ENCODE measurements at regions not wholly inside any gene's neighbourhood (a gene's known extent, or its start where the extent isn't known, plus 50 kb on each side); places are given as distances from the start of the nearest gene placed in this dataset.

DNA sequence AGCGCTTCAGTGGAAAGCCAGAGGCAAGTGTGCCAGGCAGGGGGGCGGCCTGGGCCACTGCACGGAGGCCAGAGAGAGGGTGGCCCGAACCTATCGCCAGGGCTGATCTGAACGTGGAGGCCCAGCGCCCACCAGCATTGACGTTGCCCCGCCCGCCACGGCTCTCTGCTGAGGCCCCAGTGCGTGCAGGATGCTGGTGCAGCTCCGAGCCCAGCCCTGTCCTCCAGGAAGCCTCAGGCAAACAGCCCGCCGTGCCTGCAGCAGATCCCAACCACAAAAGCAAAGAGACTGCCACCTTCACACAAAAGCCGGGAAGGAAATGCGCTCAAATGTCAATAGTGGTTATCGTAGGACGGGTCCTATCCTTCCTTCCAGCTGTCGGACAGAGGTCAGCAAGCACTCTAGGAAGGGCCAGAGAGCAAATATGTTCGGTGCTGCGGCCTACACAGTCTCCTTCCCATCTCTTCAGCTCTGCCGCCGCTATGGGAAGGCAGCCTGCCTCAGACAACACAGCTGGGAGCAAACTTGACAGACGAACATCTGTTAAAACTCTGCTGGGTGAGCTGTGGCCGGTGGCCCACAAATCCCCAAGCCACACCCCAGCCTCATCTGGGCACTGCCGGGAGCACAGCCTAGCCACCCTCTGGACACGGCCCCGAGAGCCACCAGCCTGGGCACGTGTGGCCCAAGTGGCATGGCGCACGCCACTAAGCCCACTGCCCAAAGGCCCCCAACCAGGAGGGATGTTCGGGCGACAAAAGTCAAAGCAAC, 146.2 kb downstream of the CRYBB2 start:
- H3K27ac ChIP-seq (ENCODE audit: low read depth) = no peak overlapping the region
- 65% methylated on average over 34 of the region's 34 CpGs for WGBS
- no peak overlapping the region for H3K4me3 ChIP-seq (ENCODE audit: low read depth, low read length)
- DNase-seq (ENCODE audit: extremely low spot score) = no peak
- H3K4me1 ChIP-seq (ENCODE audit: insufficient read depth) = no peaks in the 10 kb centered on the region
- no peaks in the 10 kb centered on the region for H3K36me3 ChIP-seq (ENCODE audit: insufficient read depth)

DNA sequence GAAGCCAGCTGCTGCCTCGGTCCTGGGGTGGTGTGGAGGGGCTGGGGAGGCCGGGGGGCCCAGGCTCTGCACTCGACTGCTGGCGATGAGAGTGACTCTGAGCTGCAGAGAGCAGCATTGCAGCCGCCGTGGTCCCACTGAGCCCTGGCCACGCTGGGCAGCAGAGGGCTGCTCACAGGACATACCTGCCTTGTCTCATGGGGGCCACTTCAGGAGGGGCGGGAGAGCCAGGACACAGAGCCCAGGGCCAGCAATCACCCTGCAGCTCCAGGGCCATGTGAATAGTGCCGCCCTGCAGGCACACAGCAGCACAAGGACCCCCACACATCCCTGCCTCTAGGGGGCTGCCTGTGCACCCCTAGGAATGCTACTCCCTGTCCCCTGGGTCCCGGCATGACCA, 147.0 kb downstream of the CRYBB2 start:
- WGBS = 83% methylated on average over 10 of the region's 10 CpGs
- Histone ChIP-seq H3K27ac (ENCODE audit: low read depth) (no peak overlapping the region), H3K4me1 (ENCODE audit: insufficient read depth) (no peaks in the 10 kb centered on the region), H3K36me3 (ENCODE audit: insufficient read depth) (no peaks in the 10 kb centered on the region), H3K4me3 (ENCODE audit: low read depth, low read length) (no peak overlapping the region)
- no peak for DNase-seq (ENCODE audit: extremely low spot score)

DNA sequence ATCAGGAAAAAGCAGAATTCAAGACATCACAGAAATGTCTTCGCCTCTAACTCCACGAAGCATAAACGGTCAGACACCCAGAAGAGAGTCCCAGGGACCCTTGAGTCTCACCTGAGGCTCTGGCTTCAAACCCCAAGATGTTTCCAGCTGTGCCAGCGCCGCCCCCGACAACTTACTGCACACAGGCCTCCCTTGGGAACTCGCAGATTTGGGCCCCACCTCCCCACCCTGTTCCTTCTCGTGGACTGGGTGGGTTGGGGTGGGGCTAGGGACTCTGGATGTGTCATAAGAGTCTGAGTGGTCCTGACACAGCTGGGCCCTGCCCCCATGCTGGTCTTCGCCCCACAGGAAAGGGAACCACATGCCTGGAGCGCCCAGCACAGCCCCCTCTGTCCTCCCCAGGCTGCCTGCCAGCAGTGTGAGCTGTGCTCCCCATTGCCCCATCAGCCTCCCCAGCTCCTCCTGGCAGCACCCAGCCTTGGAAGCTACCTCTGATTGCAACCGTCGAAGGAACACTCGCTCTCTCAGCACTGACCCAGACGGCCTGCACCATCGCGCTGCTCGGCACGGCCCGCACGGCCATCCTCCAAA, 147.5 kb downstream of the CRYBB2 start:
- no peaks in the 10 kb centered on the region for H3K4me1 ChIP-seq (ENCODE audit: insufficient read depth)

DNA sequence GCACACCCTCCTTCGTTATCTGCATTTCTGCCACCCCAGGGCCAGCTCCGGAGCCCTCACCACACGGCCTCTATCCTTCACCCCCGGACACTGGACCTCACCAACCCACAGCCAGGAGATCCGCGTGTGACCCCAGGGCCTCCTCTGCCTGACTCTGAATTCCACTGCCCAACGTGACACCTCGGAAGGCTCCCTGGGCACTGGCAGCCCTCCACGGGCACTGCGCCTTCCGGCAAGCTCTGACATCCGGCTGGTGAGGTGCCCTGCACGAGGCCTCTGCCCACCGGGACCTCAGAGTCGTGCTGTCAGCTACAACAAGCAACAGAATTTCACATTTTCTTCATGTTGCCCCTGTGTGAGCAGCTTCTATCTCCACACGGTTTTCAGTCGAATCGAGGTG, 148.3 kb downstream of the CRYBB2 start:
- Histone ChIP-seq H3K4me3 (ENCODE audit: low read depth, low read length) (no peak overlapping the region), H3K4me1 (ENCODE audit: insufficient read depth) (no peaks in the 10 kb centered on the region), H3K27ac (ENCODE audit: low read depth) (no peak overlapping the region), H3K36me3 (ENCODE audit: insufficient read depth) (no peaks in the 10 kb centered on the region)
- WGBS = 93% methylated on average over 18 of the region's 18 CpGs
- DNase-seq (ENCODE audit: extremely low spot score) = no peak

More for the DNA sequence above, 147.5 kb downstream of the CRYBB2 start:
- WGBS = 91% methylated on average over 20 of the region's 20 CpGs
- no peak for DNase-seq (ENCODE audit: extremely low spot score)
- Histone ChIP-seq H3K4me3 (ENCODE audit: low read depth, low read length) (no peak overlapping the region), H3K36me3 (ENCODE audit: insufficient read depth) (no peaks in the 10 kb centered on the region), H3K27ac (ENCODE audit: low read depth) (no peak overlapping the region)

DNA sequence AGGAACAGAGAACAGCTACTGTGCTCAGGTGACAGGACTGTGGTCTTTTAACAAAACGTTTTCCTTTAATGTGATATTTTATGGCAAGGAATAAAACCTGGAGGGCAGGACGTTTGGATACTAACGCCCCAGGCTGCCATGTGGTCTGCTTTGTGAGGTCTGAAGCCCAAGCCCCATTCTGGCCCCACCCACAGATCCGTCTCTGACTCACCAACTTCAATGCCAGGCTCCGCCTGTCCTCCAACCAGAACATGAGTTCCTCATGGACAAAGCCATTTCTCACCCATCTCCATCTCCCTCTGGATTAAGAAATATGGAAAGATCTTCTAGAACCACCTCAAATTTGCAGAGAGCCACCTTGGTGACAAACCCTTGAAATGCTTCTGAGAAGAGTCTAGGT, 148.8 kb downstream of the CRYBB2 start:
- no peak for DNase-seq (ENCODE audit: extremely low spot score)
- Histone ChIP-seq H3K36me3 (ENCODE audit: insufficient read depth) (no peaks in the 10 kb centered on the region), H3K4me1 (ENCODE audit: insufficient read depth) (no peaks in the 10 kb centered on the region), H3K4me3 (ENCODE audit: low read depth, low read length) (no peak overlapping the region), H3K27ac (ENCODE audit: low read depth) (no peak overlapping the region)
- 49% methylated on average over 5 of the region's 5 CpGs for WGBS

DNA sequence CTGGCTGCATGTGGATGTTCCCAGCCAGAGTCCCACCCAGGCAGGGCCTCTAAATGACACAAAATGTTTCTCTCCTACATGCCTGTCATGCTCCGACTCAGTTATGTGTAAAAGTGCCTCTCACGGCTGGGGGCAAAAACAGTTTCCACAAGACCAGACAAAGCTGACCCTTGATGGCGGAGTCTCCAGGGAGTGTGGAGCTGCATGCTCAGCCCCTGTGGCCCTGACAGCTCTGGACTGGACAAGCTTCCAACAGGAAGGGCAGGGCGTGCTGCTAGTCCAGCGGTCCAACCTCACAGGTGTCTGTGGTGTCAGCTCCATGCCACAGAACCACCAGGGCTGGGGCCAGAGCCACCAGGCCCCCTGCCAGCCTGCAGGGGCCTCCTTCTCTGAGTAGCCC, 149.6 kb downstream of the CRYBB2 start:
- H3K27ac ChIP-seq (ENCODE audit: low read depth) = no peak overlapping the region
- H3K4me1 ChIP-seq (ENCODE audit: insufficient read depth) = no peaks in the 10 kb centered on the region
- 87% methylated on average over 5 of the region's 5 CpGs for WGBS
- H3K36me3 ChIP-seq (ENCODE audit: insufficient read depth) = no peaks in the 10 kb centered on the region
- H3K4me3 ChIP-seq (ENCODE audit: low read depth, low read length) = no peak overlapping the region
- no peak for DNase-seq (ENCODE audit: extremely low spot score)

DNA sequence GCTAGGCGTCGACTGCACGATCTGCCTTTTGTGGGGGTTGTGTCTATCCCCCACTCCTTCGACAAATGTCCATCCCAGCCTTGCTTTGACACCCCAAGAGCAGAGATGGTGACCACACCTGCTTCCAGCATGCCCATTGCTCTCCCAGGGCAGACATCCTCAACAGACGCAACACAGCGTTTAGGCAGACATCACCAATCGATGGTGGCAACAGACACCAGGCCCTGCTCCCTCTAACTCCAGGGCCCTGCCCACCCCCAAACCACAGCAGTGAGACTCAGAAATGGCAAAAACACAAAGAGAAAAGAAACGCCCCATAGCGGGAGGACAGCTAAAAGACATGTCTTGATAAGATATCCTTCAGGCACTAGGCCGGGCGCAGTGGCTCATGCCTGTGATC, 150.9 kb downstream of the CRYBB2 start:
- Histone ChIP-seq H3K4me3 (ENCODE audit: low read depth, low read length) (no peak overlapping the region), H3K4me1 (ENCODE audit: insufficient read depth) (no peaks in the 10 kb centered on the region), H3K27ac (ENCODE audit: low read depth) (no peak overlapping the region), H3K36me3 (ENCODE audit: insufficient read depth) (no peaks in the 10 kb centered on the region)
- 97% methylated on average over 11 of the region's 11 CpGs for WGBS
- no peak for DNase-seq (ENCODE audit: extremely low spot score)

DNA sequence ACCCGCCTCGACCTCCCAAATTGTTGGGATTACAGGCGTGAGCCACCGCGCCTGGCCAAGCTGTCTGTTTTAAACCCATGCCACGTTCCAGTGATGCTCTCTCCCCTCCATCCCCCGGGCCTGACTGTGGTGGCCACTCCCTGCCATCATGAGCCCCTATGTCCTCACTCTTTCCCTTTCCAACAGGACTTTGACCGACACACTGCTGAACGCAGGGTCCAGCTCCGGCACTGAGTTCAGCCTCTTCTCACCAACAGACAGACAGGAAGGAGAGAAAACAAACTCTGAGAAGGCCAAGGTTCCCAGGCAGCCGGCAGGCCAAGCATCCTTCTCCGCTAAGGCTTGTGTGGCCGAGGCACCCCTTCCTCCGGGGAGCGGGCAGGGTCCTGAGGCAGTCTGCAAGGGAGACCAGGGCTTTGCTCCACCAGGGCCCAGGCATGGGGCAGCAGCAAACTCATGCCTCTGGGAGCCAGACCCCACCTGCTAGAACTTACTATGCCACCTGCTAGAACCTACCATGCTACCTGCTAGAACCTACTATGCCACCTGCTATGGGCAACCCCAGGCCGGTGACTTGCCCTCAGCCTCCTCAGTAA, 152.7 kb downstream of the CRYBB2 start:
- no peak for DNase-seq (ENCODE audit: extremely low spot score)
- no peaks in the 10 kb centered on the region for H3K4me1 ChIP-seq (ENCODE audit: insufficient read depth)
- no peak overlapping the region for H3K4me3 ChIP-seq (ENCODE audit: low read depth, low read length)
- no peak overlapping the region for H3K27ac ChIP-seq (ENCODE audit: low read depth)
- no peaks in the 10 kb centered on the region for H3K36me3 ChIP-seq (ENCODE audit: insufficient read depth)
- 92% methylated on average over 16 of the region's 16 CpGs for WGBS

DNA sequence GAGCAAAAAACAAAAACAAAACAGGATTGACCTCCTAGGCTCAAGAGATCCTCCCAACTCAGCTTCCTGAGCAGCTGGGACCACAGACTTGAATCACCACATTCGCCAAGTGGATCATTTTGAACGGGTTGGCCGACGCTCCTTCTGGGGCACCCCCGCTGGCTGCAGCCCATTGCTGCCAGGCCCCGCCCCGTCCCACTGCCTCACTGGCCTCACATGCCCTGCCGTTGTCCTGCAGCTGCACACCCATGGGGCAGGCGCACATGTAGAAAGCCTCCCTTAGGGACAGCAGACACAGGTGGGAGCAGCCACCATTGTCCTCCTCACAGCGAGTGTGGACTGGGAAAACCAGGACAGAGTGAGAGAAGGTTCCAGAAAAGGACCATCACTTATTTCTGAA, 154.5 kb downstream of the CRYBB2 start:
- DNase-seq (ENCODE audit: extremely low spot score) = no peak
- H3K27ac ChIP-seq (ENCODE audit: low read depth) = no peak overlapping the region
- H3K4me1 ChIP-seq (ENCODE audit: insufficient read depth) = no peaks in the 10 kb centered on the region
- H3K36me3 ChIP-seq (ENCODE audit: insufficient read depth) = no peaks in the 10 kb centered on the region
- WGBS = 89% methylated on average over 10 of the region's 10 CpGs
- no peak overlapping the region for H3K4me3 ChIP-seq (ENCODE audit: low read depth, low read length)

DNA sequence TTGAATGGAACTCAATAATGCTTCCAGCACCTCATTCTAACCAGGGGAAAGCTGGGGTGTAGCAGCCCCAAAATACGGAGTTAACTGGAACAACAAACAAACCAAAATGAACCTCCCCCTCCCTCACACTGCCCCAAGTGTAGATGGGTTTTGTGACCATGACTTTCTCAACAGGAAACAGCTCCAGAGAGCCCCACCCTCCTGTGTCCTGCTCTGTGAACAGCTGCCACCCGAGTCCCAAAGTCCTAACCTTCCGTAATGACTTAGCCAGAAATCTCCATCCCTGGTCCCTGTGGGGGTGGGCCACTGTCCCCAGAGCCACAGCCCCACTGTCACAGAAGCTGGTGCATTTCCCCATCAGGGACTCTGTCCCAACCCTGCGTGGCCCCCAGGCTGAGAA, 155.4 kb downstream of the CRYBB2 start:
- Histone ChIP-seq H3K4me1 (ENCODE audit: insufficient read depth) (no peaks in the 10 kb centered on the region), H3K27ac (ENCODE audit: low read depth) (no peak overlapping the region), H3K4me3 (ENCODE audit: low read depth, low read length) (no peak overlapping the region), H3K36me3 (ENCODE audit: insufficient read depth) (no peaks in the 10 kb centered on the region)
- 79% methylated on average over 4 of the region's 4 CpGs for WGBS
- no peak for DNase-seq (ENCODE audit: extremely low spot score)

DNA sequence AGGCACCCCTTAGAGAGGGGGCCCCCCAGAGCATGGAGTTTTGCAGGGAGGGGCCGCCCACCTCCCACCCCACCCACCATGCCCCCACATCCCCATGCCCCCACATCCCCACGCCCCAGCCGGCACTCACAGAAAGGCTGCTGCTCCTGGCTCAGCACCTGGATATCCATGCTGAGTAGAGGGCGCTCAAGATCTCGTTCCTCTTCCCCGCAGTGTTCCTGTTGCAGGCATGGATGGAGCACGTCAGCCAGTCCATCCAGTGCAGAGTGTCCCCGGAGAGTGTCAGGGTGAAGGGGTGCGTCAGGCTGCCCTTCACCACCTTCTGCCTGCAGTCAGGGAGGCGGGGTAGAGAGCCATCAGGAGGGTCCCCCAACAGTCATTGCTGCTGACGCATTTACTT, 156.2 kb downstream of the CRYBB2 start:
- 78% methylated on average over 11 of the region's 11 CpGs for WGBS
- Histone ChIP-seq H3K36me3 (ENCODE audit: insufficient read depth) (no peaks in the 10 kb centered on the region), H3K27ac (ENCODE audit: low read depth) (no peak overlapping the region), H3K4me3 (ENCODE audit: low read depth, low read length) (no peak overlapping the region), H3K4me1 (ENCODE audit: insufficient read depth) (no peaks in the 10 kb centered on the region)
- DNase-seq (ENCODE audit: extremely low spot score) = no peak

DNA sequence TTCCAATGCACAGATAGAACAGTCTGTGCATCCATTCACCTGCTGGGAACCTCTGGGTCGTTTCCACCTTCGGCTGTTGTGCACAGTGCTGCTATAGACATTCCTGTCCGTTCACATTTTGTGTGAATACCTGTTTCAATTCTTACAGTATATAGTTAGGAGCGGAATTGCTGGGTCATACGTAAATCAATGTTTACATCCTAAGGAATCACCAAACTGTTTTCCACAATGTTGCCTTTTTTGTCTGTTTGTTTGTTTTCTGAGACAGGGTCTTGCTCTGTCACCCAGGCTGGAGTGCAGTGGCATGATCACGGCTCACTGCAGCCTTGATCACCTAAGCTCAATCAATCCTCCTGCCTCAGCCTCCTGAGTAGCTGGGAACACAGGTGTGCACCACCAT, 158.3 kb downstream of the CRYBB2 start:
- H3K36me3 ChIP-seq (ENCODE audit: insufficient read depth) = no peaks in the 10 kb centered on the region
- no peak for DNase-seq (ENCODE audit: extremely low spot score)
- WGBS = 96% methylated on average over 6 of the region's 6 CpGs

DNA sequence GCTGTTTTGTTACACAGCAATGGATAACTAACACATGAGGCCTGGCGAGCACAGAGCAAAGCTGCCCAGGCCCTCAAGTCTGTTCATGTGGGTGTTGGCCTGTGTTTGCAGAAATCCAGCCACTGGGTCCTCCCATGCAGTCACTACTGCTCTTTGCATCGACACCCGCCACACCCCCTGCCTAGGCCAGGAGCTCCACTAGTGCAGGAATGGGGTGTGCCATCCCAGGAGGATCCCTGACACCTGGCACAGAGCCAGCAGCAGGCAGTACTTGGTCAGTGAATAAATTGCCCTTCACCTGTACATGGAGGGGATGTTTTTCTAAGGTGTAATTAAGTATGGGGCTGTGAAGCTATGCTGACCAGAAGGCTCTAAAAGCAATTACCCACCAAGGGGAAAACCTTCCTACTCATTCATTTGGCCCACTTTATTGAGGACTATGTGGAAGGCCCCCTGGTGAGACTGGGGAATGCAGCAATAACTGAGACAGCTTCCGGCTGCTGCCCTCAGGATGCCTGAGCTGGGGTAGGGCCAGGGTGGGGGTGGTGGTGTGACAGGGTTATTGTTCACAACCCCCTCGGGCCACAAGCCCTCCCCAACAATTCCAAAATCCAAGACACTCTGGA, 160.8 kb downstream of the CRYBB2 start:
- Histone ChIP-seq H3K4me1 (ENCODE audit: insufficient read depth) (no peaks in the 10 kb centered on the region), H3K4me3 (ENCODE audit: low read depth, low read length) (no peak overlapping the region), H3K36me3 (ENCODE audit: insufficient read depth) (no peaks in the 10 kb centered on the region), H3K27ac (ENCODE audit: low read depth) (no peak overlapping the region)
- 89% methylated on average over 5 of the region's 5 CpGs for WGBS
- DNase-seq (ENCODE audit: extremely low spot score) = no peak

More for the DNA sequence above, 158.3 kb downstream of the CRYBB2 start:
- no peaks in the 10 kb centered on the region for H3K4me1 ChIP-seq (ENCODE audit: insufficient read depth)
- H3K27ac ChIP-seq (ENCODE audit: low read depth) = no peak overlapping the region
- no peak overlapping the region for H3K4me3 ChIP-seq (ENCODE audit: low read depth, low read length)

DNA sequence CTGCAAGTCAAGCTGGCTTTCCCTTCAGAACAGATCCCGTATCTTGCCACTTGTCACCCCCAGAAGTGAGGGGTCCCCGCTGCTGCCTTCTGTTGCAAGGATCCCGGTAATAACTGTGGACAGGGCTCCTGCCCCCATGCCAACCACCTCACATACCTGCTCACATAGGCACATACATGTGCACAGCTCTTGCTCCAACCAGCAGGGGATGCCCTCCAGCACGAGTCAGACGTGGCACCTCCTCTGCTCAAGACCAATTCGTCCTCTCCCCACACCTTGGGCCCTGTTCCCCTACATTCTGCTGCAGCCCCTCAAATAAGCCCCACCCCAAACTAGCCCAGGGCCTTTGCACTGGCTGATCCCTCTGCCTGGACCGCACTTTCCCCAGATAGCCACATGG, 163.3 kb downstream of the CRYBB2 start:
- no peaks in the 10 kb centered on the region for H3K4me1 ChIP-seq (ENCODE audit: insufficient read depth)
- no peak overlapping the region for H3K4me3 ChIP-seq (ENCODE audit: low read depth, low read length)
- DNase-seq (ENCODE audit: extremely low spot score) = no peak
- WGBS = 86% methylated on average over 7 of the region's 7 CpGs
- no peaks in the 10 kb centered on the region for H3K36me3 ChIP-seq (ENCODE audit: insufficient read depth)
- no peak overlapping the region for H3K27ac ChIP-seq (ENCODE audit: low read depth)

Data from urinary bladder (tissue), 3 donors.